GM12878 (cell line): ENCODE measurements at regions not wholly inside any gene's neighbourhood (a gene's known extent, or its start where the extent isn't known, plus 50 kb on each side); places are given as distances from the start of the nearest gene placed in this dataset.
"Not testable (repeated sequence)": the region's sequence is repeated elsewhere in the genome, so short reads cannot be mapped to it uniquely, and the experiment has no call there.

ENCODE experiments used
- CHD1 ChIP-seq: IDR thresholded peaks from 2 replicates; pipeline ENCODE4 v1.6.1; 2012; ENCODE audit warnings: low read depth, low read length, improper control_type of control experiment
- EGR1 ChIP-seq, 2 experiments: IDR thresholded peaks; 1 replicate in 1 of 2; 2 replicates in 1 of 2; pipeline ENCODE4 v1.6.1; 2011 to 2012; ENCODE audit warnings: low read depth in 2 of 2, low read length in 2 of 2, borderline replicate concordance in 1 of 2, mild to moderate bottlenecking in 1 of 2, moderate library complexity in 1 of 2
- EP300 ChIP-seq, 2 experiments: fragments of 150-350 bp in 1 of 2; IDR thresholded peaks; 2 replicates each; pipeline ENCODE4 v1.6.1; 2011 to 2012; ENCODE audit warnings: low read depth in 2 of 2, low read length in 2 of 2, borderline replicate concordance in 1 of 2, improper control_type of control experiment in 1 of 2, inconsistent platforms in 1 of 2; ENCODE audit not compliant: control insufficient read depth in 1 of 2
- EZH2 ChIP-seq: IDR thresholded peaks from 2 replicates; pipeline ENCODE4 v1.6.1; 2012; ENCODE audit warnings: low read depth, mild to moderate bottlenecking, control low read depth, inconsistent platforms, low read length, borderline replicate concordance; ENCODE audit not compliant: control insufficient read depth
- POLR2A ChIP-seq: IDR thresholded peaks from 2 replicates; pipeline ENCODE4 v1.6.1; 2011; ENCODE audit warnings: low read depth, mild to moderate bottlenecking, low read length
- POLR2AphosphoS2 ChIP-seq: IDR thresholded peaks from 2 replicates; pipeline ENCODE4 v1.6.1; 2011; ENCODE audit warnings: low read depth, mild to moderate bottlenecking, low read length, improper control_type of control experiment, moderate library complexity
- RAD21 ChIP-seq: IDR thresholded peaks from 2 replicates; pipeline ENCODE4 v1.6.1; 2011; ENCODE audit warnings: mild to moderate bottlenecking, low read depth, low read length, moderate library complexity; ENCODE audit not compliant: insufficient read depth
- SREBF2 ChIP-seq: IDR thresholded peaks from 2 replicates; pipeline ENCODE4 v1.6.1; 2012; ENCODE audit warnings: mild to moderate bottlenecking, low read length
- SRF ChIP-seq, 2 experiments: IDR thresholded peaks; 2 replicates each; pipeline ENCODE4 v1.6.1; 2011; ENCODE audit warnings: low read depth in 2 of 2, low read length in 2 of 2, mild to moderate bottlenecking in 1 of 2, moderate library complexity in 1 of 2
- SUZ12 ChIP-seq: fragments of 200-600 bp; sonication (generic); IDR thresholded peaks from one replicate; pipeline ENCODE4 v1.6.1; 2018; ENCODE audit warnings: antibody characterized with exemption, mild to moderate bottlenecking; ENCODE audit not compliant: unreplicated experiment
- ZNF274 ChIP-seq: IDR thresholded peaks from one replicate; pipeline ENCODE4 v1.8.0; 2011; ENCODE audit not compliant: insufficient read length, insufficient read depth
- TF ChIP-seq, protein P1 (sequence below), 3 experiments: IDR thresholded peaks in 2 of 3; conservative IDR thresholded peaks in 1 of 3; 2 replicates each; pipeline ENCODE4 v1.5.1; 2011; ENCODE audit warnings: low read depth in 3 of 3, low read length in 3 of 3, mild to moderate bottlenecking in 3 of 3, control low read depth in 2 of 3, moderate library complexity in 2 of 3, inconsistent platforms in 1 of 3, mixed read lengths in 1 of 3; ENCODE audit not compliant: control insufficient read depth in 2 of 3, insufficient read depth in 1 of 3; ENCODE audit errors: extremely low read depth in 1 of 3
- TF ChIP-seq, protein P2 (sequence below): IDR thresholded peaks from 2 replicates; pipeline ENCODE4 v1.6.1; 2011; ENCODE audit warnings: low read depth, low read length, improper control_type of control experiment, borderline replicate concordance

GRCh38 chr14:29027441-29027840, 260.9 kb downstream of the FOXG1 start:
- TF ChIP-seq EGR1 (IDR thresholded peaks at IDR 0.05; ENCODE audit: borderline replicate concordance in 1 of 2, low read depth in 2 of 2, low read length in 2 of 2); POLR2AphosphoS2; POLR2A; ZNF274; CHD1; SREBF2; EZH2; EP300 (IDR thresholded peaks at IDR 0.05; ENCODE audit: borderline replicate concordance in 1 of 2, control insufficient read depth in 1 of 2, low read depth in 2 of 2, low read length in 2 of 2); SUZ12; RAD21; SRF (IDR thresholded peaks at IDR 0.05; ENCODE audit: low read depth in 2 of 2, low read length in 2 of 2): not testable (repeated sequence)
- TF ChIP-seq, protein P1, sequence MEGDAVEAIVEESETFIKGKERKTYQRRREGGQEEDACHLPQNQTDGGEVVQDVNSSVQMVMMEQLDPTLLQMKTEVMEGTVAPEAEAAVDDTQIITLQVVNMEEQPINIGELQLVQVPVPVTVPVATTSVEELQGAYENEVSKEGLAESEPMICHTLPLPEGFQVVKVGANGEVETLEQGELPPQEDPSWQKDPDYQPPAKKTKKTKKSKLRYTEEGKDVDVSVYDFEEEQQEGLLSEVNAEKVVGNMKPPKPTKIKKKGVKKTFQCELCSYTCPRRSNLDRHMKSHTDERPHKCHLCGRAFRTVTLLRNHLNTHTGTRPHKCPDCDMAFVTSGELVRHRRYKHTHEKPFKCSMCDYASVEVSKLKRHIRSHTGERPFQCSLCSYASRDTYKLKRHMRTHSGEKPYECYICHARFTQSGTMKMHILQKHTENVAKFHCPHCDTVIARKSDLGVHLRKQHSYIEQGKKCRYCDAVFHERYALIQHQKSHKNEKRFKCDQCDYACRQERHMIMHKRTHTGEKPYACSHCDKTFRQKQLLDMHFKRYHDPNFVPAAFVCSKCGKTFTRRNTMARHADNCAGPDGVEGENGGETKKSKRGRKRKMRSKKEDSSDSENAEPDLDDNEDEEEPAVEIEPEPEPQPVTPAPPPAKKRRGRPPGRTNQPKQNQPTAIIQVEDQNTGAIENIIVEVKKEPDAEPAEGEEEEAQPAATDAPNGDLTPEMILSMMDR (IDR thresholded peaks at IDR 0.05 in 2 of 3, conservative IDR thresholded peaks at IDR 0.05 in 1 of 3; ENCODE audit: control insufficient read depth in 2 of 3, extremely low read depth in 1 of 3, insufficient read depth in 1 of 3, low read depth in 3 of 3, low read length in 3 of 3): not testable (repeated sequence)
- TF ChIP-seq, protein P2, sequence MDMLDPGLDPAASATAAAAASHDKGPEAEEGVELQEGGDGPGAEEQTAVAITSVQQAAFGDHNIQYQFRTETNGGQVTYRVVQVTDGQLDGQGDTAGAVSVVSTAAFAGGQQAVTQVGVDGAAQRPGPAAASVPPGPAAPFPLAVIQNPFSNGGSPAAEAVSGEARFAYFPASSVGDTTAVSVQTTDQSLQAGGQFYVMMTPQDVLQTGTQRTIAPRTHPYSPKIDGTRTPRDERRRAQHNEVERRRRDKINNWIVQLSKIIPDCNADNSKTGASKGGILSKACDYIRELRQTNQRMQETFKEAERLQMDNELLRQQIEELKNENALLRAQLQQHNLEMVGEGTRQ: not testable (repeated sequence)
